ENCODE measurements at regions not wholly inside any gene's neighbourhood (a gene's known extent, or its start where the extent isn't known, plus 50 kb on each side); places are given as distances from the start of the nearest gene placed in this dataset.

DNA sequence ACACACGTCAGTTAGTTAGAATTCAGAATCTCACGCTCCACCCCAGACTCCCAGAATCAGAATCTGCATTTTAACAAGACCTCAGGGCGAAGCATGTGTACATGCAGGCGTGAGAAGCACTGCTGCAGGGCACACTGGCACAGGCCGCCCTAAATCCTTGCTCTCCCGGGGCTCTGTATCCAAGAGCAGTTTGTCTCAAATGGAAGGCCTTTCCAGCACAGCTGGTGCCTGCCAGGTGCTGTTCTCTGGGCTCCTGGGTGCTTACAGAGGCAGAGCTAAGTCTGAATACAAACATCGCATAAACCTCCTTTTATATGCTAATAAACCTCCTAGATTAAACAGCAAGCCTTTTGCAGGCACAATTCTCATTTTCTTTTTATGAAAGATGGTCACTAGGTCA lies 119.1 kb upstream of the CD93 start:
- peaks cover 25% of the 10 kb centered on the region for H3K4me1 ChIP-seq

GRCh38 chr20:23203951-23204730 lies 118.0 kb upstream of the CD93 start:
- WGBS, 2 donors: 73 to 75% methylated on average over 9 of the region's 9 CpGs
- peaks cover 25% of the 10 kb centered on the region for H3K4me1 ChIP-seq
- peak overlapping the region in 1 of 2 donors; percentile 40 for H3K27ac ChIP-seq
- H3K36me3 ChIP-seq (ENCODE audit: low read depth, missing control alignments): no peaks in the 10 kb centered on the region
- no peak overlapping the region for H3K4me3 ChIP-seq
- DNase-seq: no peak
- TF ChIP-seq, protein P1, sequence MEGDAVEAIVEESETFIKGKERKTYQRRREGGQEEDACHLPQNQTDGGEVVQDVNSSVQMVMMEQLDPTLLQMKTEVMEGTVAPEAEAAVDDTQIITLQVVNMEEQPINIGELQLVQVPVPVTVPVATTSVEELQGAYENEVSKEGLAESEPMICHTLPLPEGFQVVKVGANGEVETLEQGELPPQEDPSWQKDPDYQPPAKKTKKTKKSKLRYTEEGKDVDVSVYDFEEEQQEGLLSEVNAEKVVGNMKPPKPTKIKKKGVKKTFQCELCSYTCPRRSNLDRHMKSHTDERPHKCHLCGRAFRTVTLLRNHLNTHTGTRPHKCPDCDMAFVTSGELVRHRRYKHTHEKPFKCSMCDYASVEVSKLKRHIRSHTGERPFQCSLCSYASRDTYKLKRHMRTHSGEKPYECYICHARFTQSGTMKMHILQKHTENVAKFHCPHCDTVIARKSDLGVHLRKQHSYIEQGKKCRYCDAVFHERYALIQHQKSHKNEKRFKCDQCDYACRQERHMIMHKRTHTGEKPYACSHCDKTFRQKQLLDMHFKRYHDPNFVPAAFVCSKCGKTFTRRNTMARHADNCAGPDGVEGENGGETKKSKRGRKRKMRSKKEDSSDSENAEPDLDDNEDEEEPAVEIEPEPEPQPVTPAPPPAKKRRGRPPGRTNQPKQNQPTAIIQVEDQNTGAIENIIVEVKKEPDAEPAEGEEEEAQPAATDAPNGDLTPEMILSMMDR (IDR thresholded peaks at IDR 0.05): peak in 1 of 3 experiments; percentile 1
- TF ChIP-seq POLR2A (IDR thresholded peaks at IDR 0.05): no peak
- no peaks in the 10 kb centered on the region for H3K27me3 ChIP-seq
- intact Hi-C loops (cut with DNase I; ENCODE audit: low total_unique reads): no loop called here
- no peaks in the 10 kb centered on the region for H3K9me3 ChIP-seq

More for the DNA sequence above, 119.1 kb upstream of the CD93 start:
- TF ChIP-seq, protein P1 (IDR thresholded peaks at IDR 0.05): no peak
- no peak for TF ChIP-seq POLR2A (IDR thresholded peaks at IDR 0.05)
- Histone ChIP-seq H3K4me3 (no peak overlapping the region), H3K36me3 (ENCODE audit: low read depth, missing control alignments) (no peaks in the 10 kb centered on the region), H3K9me3 (no peaks in the 10 kb centered on the region), H3K27ac (peak overlapping the region; percentile 25 to 40), H3K27me3 (no peaks in the 10 kb centered on the region)
- 70 to 78% methylated on average over 7 of the region's 7 CpGs for WGBS, 2 donors
- no peak for DNase-seq
- intact Hi-C loops (cut with DNase I; ENCODE audit: low total_unique reads): no loop called here

- Histone ChIP-seq H3K9me3 (no peaks in the 10 kb centered on the region), H3K27me3 (no peaks in the 10 kb centered on the region), H3K4me1 (peaks cover 25% of the 10 kb centered on the region), H3K4me3 (no peak overlapping the region), H3K27ac (peak overlapping the region in 1 of 2 donors; percentile 40), H3K36me3 (ENCODE audit: low read depth, missing control alignments) (no peaks in the 10 kb centered on the region)
- TF ChIP-seq, protein P1 (IDR thresholded peaks at IDR 0.05): no peak
- TF ChIP-seq POLR2A (IDR thresholded peaks at IDR 0.05): no peak
- intact Hi-C loops (cut with DNase I; ENCODE audit: low total_unique reads): no loop called here
- WGBS, 2 donors: 33 to 44% methylated on average over 2 of the region's 2 CpGs
- no peak for DNase-seq
Measured at GRCh38 chr20:23203310-23203709, 117.2 kb upstream of the CD93 start.

- TF ChIP-seq, protein P1 (IDR thresholded peaks at IDR 0.05): no peak
- TF ChIP-seq POLR2A (IDR thresholded peaks at IDR 0.05): no peak
- H3K4me1 ChIP-seq: peaks cover 22% of the 10 kb centered on the region
- H3K4me3 ChIP-seq: no peak overlapping the region
- H3K36me3 ChIP-seq (ENCODE audit: low read depth, missing control alignments): no peaks in the 10 kb centered on the region
- WGBS, 2 donors: 85 to 86% methylated on average over 6 of the region's 6 CpGs
- H3K27ac ChIP-seq: no peak overlapping the region
- intact Hi-C loops (cut with DNase I; ENCODE audit: low total_unique reads): no loop called here
- DNase-seq: no peak
- no peaks in the 10 kb centered on the region for H3K27me3 ChIP-seq
- H3K9me3 ChIP-seq: no peaks in the 10 kb centered on the region
Measured at GRCh38 chr20:23201658-23202057, 115.5 kb upstream of the CD93 start.

- no peaks in the 10 kb centered on the region for H3K36me3 ChIP-seq (ENCODE audit: low read depth, missing control alignments)
- H3K27me3 ChIP-seq: no peaks in the 10 kb centered on the region
- no peak for TF ChIP-seq POLR2A (IDR thresholded peaks at IDR 0.05)
- TF ChIP-seq, protein P1 (IDR thresholded peaks at IDR 0.05): peak in 1 of 3 experiments; percentile 15
- H3K9me3 ChIP-seq: no peaks in the 10 kb centered on the region
- WGBS, 2 donors: 67 to 75% methylated on average over 5 to 6 of the region's 6 CpGs
- DNase-seq: no peak
- intact Hi-C loops (cut with DNase I; ENCODE audit: low total_unique reads): no loop called here
- H3K4me1 ChIP-seq: peaks cover 14% of the 10 kb centered on the region
- no peak overlapping the region for H3K4me3 ChIP-seq
- no peak overlapping the region for H3K27ac ChIP-seq
Measured at GRCh38 chr20:23200914-23201313, 114.8 kb upstream of the CD93 start.

Measured in testis (tissue), 2 donors.